H9 (cell line): ENCODE measurements at regions not wholly inside any gene's neighbourhood (a gene's known extent, or its start where the extent isn't known, plus 50 kb on each side); places are given as distances from the start of the nearest gene placed in this dataset.

ENCODE experiments used
- DNase-seq: peaks from one replicate; pipeline ENCODE4 v3.0.0-alpha.2; 2017
- H2AFZ ChIP-seq: one replicate; pipeline ENCODE4 v1.6.1; 2013; ENCODE audit warnings: mild to moderate bottlenecking, low read length, control low read depth, moderate library complexity
- H2AK5ac ChIP-seq: 2 replicates; pipeline ENCODE4 v1.6.1; 2013; ENCODE audit warnings: low read length, control low read depth, mixed read lengths; ENCODE audit not compliant: insufficient read length
- H2BK120ac ChIP-seq: one replicate; pipeline ENCODE4 v1.6.1; 2013; ENCODE audit warnings: low read depth, mild to moderate bottlenecking, low read length, control low read depth, inconsistent platforms; ENCODE audit not compliant: poor library complexity, severe bottlenecking
- H2BK12ac ChIP-seq: 2 replicates; pipeline ENCODE4 v1.6.1; 2013; ENCODE audit warnings: low read length, control low read depth, mixed read lengths, low read depth; ENCODE audit not compliant: insufficient read length
- H2BK15ac ChIP-seq: 2 replicates; pipeline ENCODE4 v1.6.1; 2013; ENCODE audit warnings: low read depth, low read length, control low read depth
- H2BK20ac ChIP-seq: one replicate; pipeline ENCODE4 v1.6.1; 2013; ENCODE audit warnings: low read depth, mild to moderate bottlenecking, low read length, control low read depth, inconsistent platforms; ENCODE audit not compliant: poor library complexity, severe bottlenecking
- H2BK5ac ChIP-seq: 2 replicates; pipeline ENCODE4 v1.6.1; 2013; ENCODE audit warnings: low read length, control low read depth, mixed read lengths; ENCODE audit not compliant: insufficient read length
- H3K14ac ChIP-seq: 2 replicates; pipeline ENCODE4 v1.6.1; 2013; ENCODE audit warnings: low read length, control low read depth; ENCODE audit not compliant: insufficient read depth
- H3K18ac ChIP-seq: 2 replicates; pipeline ENCODE4 v1.6.1; 2013; ENCODE audit warnings: low read depth, mild to moderate bottlenecking, mixed read lengths, low read length, control low read depth; ENCODE audit not compliant: insufficient read length
- H3K23ac ChIP-seq: 2 replicates; pipeline ENCODE4 v1.6.1; 2013; ENCODE audit warnings: low read length, control low read depth, mixed read lengths, low read depth; ENCODE audit not compliant: insufficient read length
- H3K23me2 ChIP-seq: 2 replicates; pipeline ENCODE4 v1.6.1; 2013; ENCODE audit warnings: low read depth, mild to moderate bottlenecking, mixed read lengths, low read length, control low read depth; ENCODE audit not compliant: insufficient read length, poor library complexity, severe bottlenecking
- H3K27ac ChIP-seq: 2 replicates; pipeline ENCODE4 v1.5.1; 2013; ENCODE audit warnings: low read length, control low read depth, mixed read lengths, low read depth; ENCODE audit not compliant: insufficient read length
- H3K27me3 ChIP-seq: 2 replicates; pipeline ENCODE4 v1.6.1; 2013; ENCODE audit warnings: low read length, control low read depth, inconsistent platforms; ENCODE audit not compliant: insufficient read depth
- H3K4ac ChIP-seq: 2 replicates; pipeline ENCODE4 v1.6.1; 2013; ENCODE audit warnings: low read depth, mild to moderate bottlenecking, control low read depth, inconsistent platforms, low read length, moderate library complexity
- H3K4me1 ChIP-seq: 2 replicates; pipeline ENCODE4 v1.6.1; 2013; ENCODE audit warnings: low read length, control low read depth, inconsistent platforms; ENCODE audit not compliant: insufficient read depth
- H3K4me2 ChIP-seq: 2 replicates; pipeline ENCODE4 v1.6.1; 2013; ENCODE audit warnings: low read length, control low read depth, mixed read lengths; ENCODE audit not compliant: insufficient read length, insufficient read depth
- H3K56ac ChIP-seq: 2 replicates; pipeline ENCODE4 v1.6.1; 2013; ENCODE audit warnings: low read depth, mild to moderate bottlenecking, mixed read lengths, low read length, control low read depth; ENCODE audit not compliant: insufficient read length
- H3K79me1 ChIP-seq: 2 replicates; pipeline ENCODE4 v1.6.1; 2013; ENCODE audit warnings: low read depth, mild to moderate bottlenecking, moderate library complexity, low read length, control low read depth, inconsistent platforms; ENCODE audit not compliant: insufficient read depth, poor library complexity, severe bottlenecking
- H3K79me2 ChIP-seq: 2 replicates; pipeline ENCODE4 v1.6.1; 2013; ENCODE audit warnings: low read length, control low read depth, inconsistent platforms; ENCODE audit not compliant: insufficient read depth
- H3K9ac ChIP-seq: 2 replicates; pipeline ENCODE4 v1.6.1; 2013; ENCODE audit warnings: low read length, control low read depth, mixed read lengths; ENCODE audit not compliant: insufficient read length; ENCODE audit errors: extremely low read depth
- H3K9me3 ChIP-seq: one replicate; pipeline ENCODE4 v1.6.1; 2013; ENCODE audit warnings: low read depth, low read length, inconsistent platforms; ENCODE audit not compliant: control insufficient read depth
- H3T11ph ChIP-seq: one replicate; pipeline ENCODE4 v1.6.1; 2013; ENCODE audit warnings: mild to moderate bottlenecking, low read length, control low read depth, inconsistent platforms
- H4K20me1 ChIP-seq: one replicate; pipeline ENCODE4 v1.6.1; 2013; ENCODE audit not compliant: control insufficient read depth, insufficient read length, insufficient read depth
- H4K5ac ChIP-seq: 2 replicates; pipeline ENCODE4 v1.6.1; 2013; ENCODE audit warnings: low read depth, mild to moderate bottlenecking, mixed read lengths, low read length, control low read depth; ENCODE audit not compliant: insufficient read length
- H4K8ac ChIP-seq: replicated peaks from 2 replicates; pipeline ENCODE4 v1.6.1; 2013; ENCODE audit warnings: low read length, control low read depth, mixed read lengths, low read depth; ENCODE audit not compliant: insufficient read length
- H4K91ac ChIP-seq: 2 replicates; pipeline ENCODE4 v1.6.1; 2013; ENCODE audit warnings: low read depth, mild to moderate bottlenecking, moderate library complexity, mixed read lengths, low read length, control low read depth; ENCODE audit not compliant: insufficient read length
- H3K27ac Mint-ChIP-seq, 3 experiments: 2 replicates in 2 of 3; 3 replicates in 1 of 3; pipeline ENCODE4 v1.8.0; 2020 to 2021; ENCODE audit warnings: mixed read lengths in 3 of 3, mild to moderate bottlenecking in 1 of 3, moderate library complexity in 1 of 3
- H3K27me3 Mint-ChIP-seq: 2 replicates; pipeline ENCODE4 v1.8.0; 2021; ENCODE audit warnings: low read depth, mild to moderate bottlenecking, moderate library complexity, mixed read lengths
- H3K36me3 Mint-ChIP-seq, 3 experiments: 2 replicates in 2 of 3; 3 replicates in 1 of 3; pipeline ENCODE4 v1.8.0; 2020 to 2021; ENCODE audit warnings: low read depth in 3 of 3, mixed read lengths in 3 of 3; ENCODE audit not compliant: insufficient read depth in 1 of 3
- H3K4me1 Mint-ChIP-seq, 2 experiments: 2 replicates each; pipeline ENCODE4 v1.8.0; 2020; ENCODE audit warnings: mixed read lengths in 2 of 2
- H3K4me3 Mint-ChIP-seq, 2 experiments: 2 replicates in 1 of 2; 3 replicates in 1 of 2; pipeline ENCODE4 v1.8.0; 2020 to 2021; ENCODE audit warnings: mild to moderate bottlenecking in 2 of 2, mixed read lengths in 2 of 2, moderate library complexity in 1 of 2
- H3K9me3 Mint-ChIP-seq, 2 experiments: 2 replicates in 1 of 2; 3 replicates in 1 of 2; pipeline ENCODE4 v1.8.0; 2020; ENCODE audit warnings: mild to moderate bottlenecking in 2 of 2, mixed read lengths in 2 of 2, moderate library complexity in 1 of 2
- WGBS: extraction: QIAGEN DNeasy Blood & Tissue Kit; methylation state at CpG from one replicate; pipeline ENCODE4 v1.1.7; 2013; ENCODE audit warnings: missing lambda C conversion rate, low lambda C conversion rate, mixed read lengths; ENCODE audit not compliant: insufficient read length; ENCODE audit errors: extremely low coverage; 5-methylcytosine and 5-hydroxymethylcytosine counted together
- TF ChIP-seq, protein P1 (sequence below): fragments of 200-600 bp; sonication (generic); conservative IDR thresholded peaks from 3 replicates; pipeline ENCODE4 v1.8.0; 2021; ENCODE audit warnings: antibody characterized with exemption, mild to moderate bottlenecking

DNA sequence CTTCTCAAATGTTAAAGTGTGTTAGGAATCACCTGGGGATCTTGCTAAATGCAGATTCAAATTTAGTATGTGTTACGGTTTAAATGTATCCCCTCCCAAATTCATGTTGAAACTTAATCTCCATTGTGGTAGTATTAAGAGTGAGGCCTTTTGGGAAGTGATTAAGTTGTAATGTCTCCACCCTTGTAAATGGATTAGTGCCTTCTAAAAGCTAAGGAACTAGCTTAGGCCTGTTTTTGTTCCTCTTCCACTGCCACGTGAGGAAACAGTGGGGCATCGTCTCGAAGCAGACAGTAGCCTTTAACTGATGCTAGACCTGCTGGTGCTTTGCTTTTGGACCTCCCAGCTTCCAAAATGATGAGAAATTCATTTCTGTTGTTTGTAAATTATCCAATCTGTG, 52.3 kb upstream of the SEMA3D start:
- no peak overlapping the region for H2AK5ac ChIP-seq
- H3K14ac ChIP-seq: no peak overlapping the region
- no peak overlapping the region for H4K91ac ChIP-seq
- H3K27ac ChIP-seq: no peak overlapping the region
- H3K79me1 ChIP-seq: no peaks in the 10 kb centered on the region
- WGBS: no CpG with 5 or more reads among the region's 4 CpGs
- DNase-seq: no peak
- TF ChIP-seq, protein P1, sequence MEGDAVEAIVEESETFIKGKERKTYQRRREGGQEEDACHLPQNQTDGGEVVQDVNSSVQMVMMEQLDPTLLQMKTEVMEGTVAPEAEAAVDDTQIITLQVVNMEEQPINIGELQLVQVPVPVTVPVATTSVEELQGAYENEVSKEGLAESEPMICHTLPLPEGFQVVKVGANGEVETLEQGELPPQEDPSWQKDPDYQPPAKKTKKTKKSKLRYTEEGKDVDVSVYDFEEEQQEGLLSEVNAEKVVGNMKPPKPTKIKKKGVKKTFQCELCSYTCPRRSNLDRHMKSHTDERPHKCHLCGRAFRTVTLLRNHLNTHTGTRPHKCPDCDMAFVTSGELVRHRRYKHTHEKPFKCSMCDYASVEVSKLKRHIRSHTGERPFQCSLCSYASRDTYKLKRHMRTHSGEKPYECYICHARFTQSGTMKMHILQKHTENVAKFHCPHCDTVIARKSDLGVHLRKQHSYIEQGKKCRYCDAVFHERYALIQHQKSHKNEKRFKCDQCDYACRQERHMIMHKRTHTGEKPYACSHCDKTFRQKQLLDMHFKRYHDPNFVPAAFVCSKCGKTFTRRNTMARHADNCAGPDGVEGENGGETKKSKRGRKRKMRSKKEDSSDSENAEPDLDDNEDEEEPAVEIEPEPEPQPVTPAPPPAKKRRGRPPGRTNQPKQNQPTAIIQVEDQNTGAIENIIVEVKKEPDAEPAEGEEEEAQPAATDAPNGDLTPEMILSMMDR: no peak
- Mint-ChIP-seq H3K4me3 (no peak overlapping the region), H3K36me3 (no peaks in the 10 kb centered on the region), H3K9me3 (no peaks in the 10 kb centered on the region), H3K27ac (no peak overlapping the region), H3K27me3 (no peaks in the 10 kb centered on the region), H3K4me1 (peaks cover 3 to 7% of the 10 kb centered on the region in 2 experiments)
- no peak overlapping the region for H3K56ac ChIP-seq
- H3K4me2 ChIP-seq: no peak overlapping the region
- no peak overlapping the region for H2BK20ac ChIP-seq
- no peaks in the 10 kb centered on the region for H3K9me3 ChIP-seq
- no peak overlapping the region for H4K8ac ChIP-seq
- no peak overlapping the region for H2BK5ac ChIP-seq
- no peak overlapping the region for H3K23ac ChIP-seq
- no peak overlapping the region for H3K18ac ChIP-seq
- no peak overlapping the region for H3K9ac ChIP-seq
- H4K5ac ChIP-seq: no peak overlapping the region
- no peaks in the 10 kb centered on the region for H3K4me1 ChIP-seq
- H3K79me2 ChIP-seq: no peaks in the 10 kb centered on the region
- no peaks in the 10 kb centered on the region for H4K20me1 ChIP-seq
- H3K4ac ChIP-seq: no peak overlapping the region
- H2AFZ ChIP-seq: no peak overlapping the region
- H3K23me2 ChIP-seq: no peaks in the 10 kb centered on the region
- no peak overlapping the region for H2BK120ac ChIP-seq
- H3T11ph ChIP-seq: no peak overlapping the region
- no peaks in the 10 kb centered on the region for H3K27me3 ChIP-seq
- H2BK12ac ChIP-seq: no peak overlapping the region
- no peak overlapping the region for H2BK15ac ChIP-seq
